Hepatocyte (in vitro differentiated cells): ENCODE measurements at regions not wholly inside any gene's neighbourhood (a gene's known extent, or its start where the extent isn't known, plus 50 kb on each side); places are given as distances from the start of the nearest gene placed in this dataset.

Experiments
- EZH2 ChIP-seq: fragments of 200-600 bp; sonication (generic); IDR thresholded peaks from 2 replicates; pipeline ENCODE4 v1.6.1; 2016; ENCODE audit warnings: antibody characterized with exemption, mild to moderate bottlenecking, borderline replicate concordance
- EZH2phosphoT487 ChIP-seq: fragments of 200-600 bp; sonication (generic); IDR thresholded peaks from one replicate; pipeline ENCODE4 v1.6.1; 2018; ENCODE audit warnings: antibody characterized with exemption, mild to moderate bottlenecking, low read depth, moderate library complexity; ENCODE audit not compliant: unreplicated experiment, severe bottlenecking
- TF ChIP-seq, protein P1 (sequence below): fragments of 200-600 bp; sonication (generic); IDR thresholded peaks from 2 replicates; pipeline ENCODE4 v1.5.1; 2016; ENCODE audit warnings: antibody characterized with exemption, mild to moderate bottlenecking; ENCODE audit not compliant: poor library complexity

DNA sequence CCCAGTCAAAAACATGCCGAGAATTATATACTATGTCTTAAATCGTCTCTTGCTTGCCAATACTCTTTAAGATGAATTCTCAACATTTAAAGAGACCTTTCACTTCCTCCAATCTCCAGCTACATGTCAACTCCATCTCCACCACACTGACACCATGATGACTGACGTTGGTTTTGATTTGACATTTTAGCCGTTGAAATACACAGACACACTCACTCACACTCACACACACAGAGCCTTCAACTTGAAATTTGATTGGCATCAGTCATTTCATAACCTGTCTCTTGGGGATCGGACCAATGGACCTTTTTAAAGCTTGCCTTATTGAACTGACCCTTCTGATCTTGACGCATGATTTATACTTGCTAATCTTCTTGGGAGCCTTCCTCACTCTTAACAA is 230.8 kb upstream of the PIK3C3 start:
- no peak for TF ChIP-seq EZH2
- TF ChIP-seq, protein P1, sequence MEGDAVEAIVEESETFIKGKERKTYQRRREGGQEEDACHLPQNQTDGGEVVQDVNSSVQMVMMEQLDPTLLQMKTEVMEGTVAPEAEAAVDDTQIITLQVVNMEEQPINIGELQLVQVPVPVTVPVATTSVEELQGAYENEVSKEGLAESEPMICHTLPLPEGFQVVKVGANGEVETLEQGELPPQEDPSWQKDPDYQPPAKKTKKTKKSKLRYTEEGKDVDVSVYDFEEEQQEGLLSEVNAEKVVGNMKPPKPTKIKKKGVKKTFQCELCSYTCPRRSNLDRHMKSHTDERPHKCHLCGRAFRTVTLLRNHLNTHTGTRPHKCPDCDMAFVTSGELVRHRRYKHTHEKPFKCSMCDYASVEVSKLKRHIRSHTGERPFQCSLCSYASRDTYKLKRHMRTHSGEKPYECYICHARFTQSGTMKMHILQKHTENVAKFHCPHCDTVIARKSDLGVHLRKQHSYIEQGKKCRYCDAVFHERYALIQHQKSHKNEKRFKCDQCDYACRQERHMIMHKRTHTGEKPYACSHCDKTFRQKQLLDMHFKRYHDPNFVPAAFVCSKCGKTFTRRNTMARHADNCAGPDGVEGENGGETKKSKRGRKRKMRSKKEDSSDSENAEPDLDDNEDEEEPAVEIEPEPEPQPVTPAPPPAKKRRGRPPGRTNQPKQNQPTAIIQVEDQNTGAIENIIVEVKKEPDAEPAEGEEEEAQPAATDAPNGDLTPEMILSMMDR, result no peak
- no peak for TF ChIP-seq EZH2phosphoT487
